ENCODE measurements at regions not wholly inside any gene's neighbourhood (a gene's known extent, or its start where the extent isn't known, plus 50 kb on each side); places are given as distances from the start of the nearest gene placed in this dataset.

GRCh38 chr4:127134490-127134889, 498.3 kb upstream of the INTU start:
- Histone ChIP-seq H3K4me2 (ENCODE audit: low read length) (no peak overlapping the region), H3K9ac (ENCODE audit: low read depth, low read length) (no peak overlapping the region), H3K4me3 (ENCODE audit: low read length) (no peak overlapping the region), H3K36me3 (ENCODE audit: insufficient read depth, low read length) (no peaks in the 10 kb centered on the region), H3K4me1 (ENCODE audit: control insufficient read depth, insufficient read depth, low read length) (no peaks in the 10 kb centered on the region), H3K27me3 (ENCODE audit: control insufficient read depth, insufficient read depth, low read length) (no peaks in the 10 kb centered on the region), H3K9me3 (replicated peaks; ENCODE audit: low read length) (no peaks in the 10 kb centered on the region)

DNA sequence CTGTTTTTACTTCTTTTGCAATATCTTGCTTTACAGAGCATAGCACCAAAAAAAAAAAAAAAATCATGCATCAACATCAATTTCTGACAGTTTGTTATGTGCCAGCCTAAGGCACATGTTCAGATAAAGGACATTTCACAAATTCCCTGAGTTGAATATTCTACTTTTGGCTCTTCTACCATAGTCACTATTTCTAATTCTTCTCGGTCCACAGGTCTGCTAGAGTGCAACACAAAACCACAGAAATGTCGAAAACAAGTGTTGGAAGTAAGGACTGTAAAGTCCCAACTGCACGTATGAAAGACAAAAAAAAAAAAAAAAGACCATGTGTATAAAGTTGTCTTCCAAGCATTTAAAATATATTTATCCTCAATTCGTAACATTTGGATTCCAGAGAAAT, 494.2 kb upstream of the INTU start:
- no peak overlapping the region for H3K9ac ChIP-seq (ENCODE audit: low read depth, low read length)
- no peak overlapping the region for H3K4me3 ChIP-seq (ENCODE audit: low read length)
- peaks cover 27% of the 10 kb centered on the region for H3K4me1 ChIP-seq (ENCODE audit: control insufficient read depth, insufficient read depth, low read length)
- H3K36me3 ChIP-seq (ENCODE audit: insufficient read depth, low read length) = no peaks in the 10 kb centered on the region
- H3K9me3 ChIP-seq (replicated peaks; ENCODE audit: low read length) = no peaks in the 10 kb centered on the region
- no peak overlapping the region for H3K4me2 ChIP-seq (ENCODE audit: low read length)
- H3K27me3 ChIP-seq (ENCODE audit: control insufficient read depth, insufficient read depth, low read length) = no peaks in the 10 kb centered on the region

GRCh38 chr4:127139788-127140286, 492.9 kb upstream of the INTU start:
- peaks cover 34% of the 10 kb centered on the region for H3K4me1 ChIP-seq (ENCODE audit: control insufficient read depth, insufficient read depth, low read length)
- H3K9me3 ChIP-seq (replicated peaks; ENCODE audit: low read length) = no peaks in the 10 kb centered on the region
- H3K27me3 ChIP-seq (ENCODE audit: control insufficient read depth, insufficient read depth, low read length) = no peaks in the 10 kb centered on the region
- H3K9ac ChIP-seq (ENCODE audit: low read depth, low read length) = no peak overlapping the region
- no peak overlapping the region for H3K4me3 ChIP-seq (ENCODE audit: low read length)
- no peaks in the 10 kb centered on the region for H3K36me3 ChIP-seq (ENCODE audit: insufficient read depth, low read length)
- peak overlapping the region; percentile 27 for H3K4me2 ChIP-seq (ENCODE audit: low read length)

GRCh38 chr4:127140306-127140705, 492.5 kb upstream of the INTU start:
- Histone ChIP-seq H3K9me3 (replicated peaks; ENCODE audit: low read length) (no peaks in the 10 kb centered on the region), H3K4me3 (ENCODE audit: low read length) (no peak overlapping the region), H3K4me1 (ENCODE audit: control insufficient read depth, insufficient read depth, low read length) (peaks cover 34% of the 10 kb centered on the region), H3K27me3 (ENCODE audit: control insufficient read depth, insufficient read depth, low read length) (no peaks in the 10 kb centered on the region), H3K9ac (ENCODE audit: low read depth, low read length) (no peak overlapping the region), H3K36me3 (ENCODE audit: insufficient read depth, low read length) (no peaks in the 10 kb centered on the region), H3K4me2 (ENCODE audit: low read length) (peak overlapping the region; percentile 27)

GRCh38 chr4:127141856-127142255, 490.9 kb upstream of the INTU start:
- Histone ChIP-seq H3K4me3 (ENCODE audit: low read length) (no peak overlapping the region), H3K27me3 (ENCODE audit: control insufficient read depth, insufficient read depth, low read length) (no peaks in the 10 kb centered on the region), H3K4me1 (ENCODE audit: control insufficient read depth, insufficient read depth, low read length) (peaks cover 34% of the 10 kb centered on the region), H3K9me3 (replicated peaks; ENCODE audit: low read length) (no peaks in the 10 kb centered on the region), H3K9ac (ENCODE audit: low read depth, low read length) (no peak overlapping the region), H3K4me2 (ENCODE audit: low read length) (no peak overlapping the region), H3K36me3 (ENCODE audit: insufficient read depth, low read length) (no peaks in the 10 kb centered on the region)

DNA sequence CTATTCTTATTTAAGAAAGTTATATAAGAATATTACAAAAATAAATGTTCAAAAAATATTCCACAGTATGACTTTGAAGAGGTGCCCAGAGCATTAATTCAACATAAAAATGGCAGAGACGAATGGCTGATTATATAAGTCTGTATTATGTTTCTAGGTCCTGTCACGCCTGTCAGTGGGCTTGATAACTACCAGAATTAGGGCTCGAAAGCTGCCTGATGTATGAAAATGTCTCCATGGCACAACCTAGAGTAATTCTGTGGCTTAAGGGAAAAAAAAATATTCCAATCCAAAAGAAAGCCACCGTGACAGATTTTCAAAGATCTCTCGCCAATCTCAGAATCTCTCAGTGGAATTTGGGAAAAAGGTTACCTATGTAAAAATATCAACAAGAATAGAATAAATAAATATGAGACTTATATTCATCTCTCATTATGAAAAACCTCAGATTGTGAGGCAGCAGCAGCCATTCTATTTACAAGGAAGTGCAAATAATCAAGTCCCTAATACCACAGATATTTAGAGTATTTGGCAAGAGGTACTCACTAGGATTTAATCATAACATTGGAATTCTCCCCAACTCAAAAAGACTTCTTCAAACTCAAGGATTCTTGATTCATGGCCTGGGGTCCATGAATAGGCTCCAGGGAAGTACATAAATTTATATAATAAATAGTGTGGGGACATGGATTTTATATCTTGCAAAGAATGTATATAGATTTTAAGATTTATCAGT, 489.1 kb upstream of the INTU start:
- H3K4me2 ChIP-seq (ENCODE audit: low read length) = peak overlapping the region; percentile 26
- peaks cover 34% of the 10 kb centered on the region for H3K4me1 ChIP-seq (ENCODE audit: control insufficient read depth, insufficient read depth, low read length)
- H3K4me3 ChIP-seq (ENCODE audit: low read length) = no peak overlapping the region
- no peaks in the 10 kb centered on the region for H3K9me3 ChIP-seq (replicated peaks; ENCODE audit: low read length)
- peak overlapping the region; percentile 38 for H3K9ac ChIP-seq (ENCODE audit: low read depth, low read length)
- H3K36me3 ChIP-seq (ENCODE audit: insufficient read depth, low read length) = no peaks in the 10 kb centered on the region
- no peaks in the 10 kb centered on the region for H3K27me3 ChIP-seq (ENCODE audit: control insufficient read depth, insufficient read depth, low read length)

DNA sequence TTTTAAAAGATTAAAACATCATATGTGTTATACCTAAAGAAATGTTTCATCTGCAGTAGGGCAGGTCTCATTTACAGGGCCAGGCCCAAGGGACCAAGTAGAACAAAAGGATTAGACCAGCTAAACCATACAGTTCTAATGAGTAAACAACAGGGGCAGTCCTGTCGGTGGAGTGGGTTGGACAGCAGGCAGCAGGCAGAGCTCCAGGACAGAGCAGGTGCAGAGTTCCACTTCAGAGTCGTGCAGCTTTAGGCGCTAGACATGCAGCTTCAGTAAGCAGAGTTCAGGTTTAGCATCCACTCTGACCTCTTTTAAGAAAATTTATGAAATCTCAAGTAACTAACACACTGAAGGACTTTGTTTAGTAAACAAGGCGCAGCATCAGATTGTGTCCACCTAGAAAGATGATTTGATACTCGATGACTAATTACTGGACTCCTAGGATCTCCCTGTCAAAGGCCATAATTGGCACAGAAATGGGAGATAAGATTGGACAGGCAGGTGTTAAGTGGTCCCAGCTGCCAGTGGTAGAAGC, 487.7 kb upstream of the INTU start:
- Histone ChIP-seq H3K9me3 (replicated peaks; ENCODE audit: low read length) (no peaks in the 10 kb centered on the region), H3K27me3 (ENCODE audit: control insufficient read depth, insufficient read depth, low read length) (no peaks in the 10 kb centered on the region), H3K36me3 (ENCODE audit: insufficient read depth, low read length) (no peaks in the 10 kb centered on the region), H3K4me2 (ENCODE audit: low read length) (no peak overlapping the region), H3K9ac (ENCODE audit: low read depth, low read length) (no peak overlapping the region), H3K4me3 (ENCODE audit: low read length) (no peak overlapping the region), H3K4me1 (ENCODE audit: control insufficient read depth, insufficient read depth, low read length) (peaks cover 30% of the 10 kb centered on the region)

GRCh38 chr4:127148165-127148564, 484.6 kb upstream of the INTU start:
- Histone ChIP-seq H3K36me3 (ENCODE audit: insufficient read depth, low read length) (no peaks in the 10 kb centered on the region), H3K27me3 (ENCODE audit: control insufficient read depth, insufficient read depth, low read length) (no peaks in the 10 kb centered on the region), H3K9me3 (replicated peaks; ENCODE audit: low read length) (no peaks in the 10 kb centered on the region), H3K4me3 (ENCODE audit: low read length) (no peak overlapping the region), H3K4me1 (ENCODE audit: control insufficient read depth, insufficient read depth, low read length) (peaks cover 9% of the 10 kb centered on the region), H3K4me2 (ENCODE audit: low read length) (no peak overlapping the region), H3K9ac (ENCODE audit: low read depth, low read length) (no peak overlapping the region)

- Histone ChIP-seq H3K4me3 (ENCODE audit: low read length) (no peak overlapping the region), H3K36me3 (ENCODE audit: insufficient read depth, low read length) (no peaks in the 10 kb centered on the region), H3K27me3 (ENCODE audit: control insufficient read depth, insufficient read depth, low read length) (no peaks in the 10 kb centered on the region), H3K4me1 (ENCODE audit: control insufficient read depth, insufficient read depth, low read length) (peaks cover 4% of the 10 kb centered on the region), H3K4me2 (ENCODE audit: low read length) (no peak overlapping the region), H3K9ac (ENCODE audit: low read depth, low read length) (no peak overlapping the region), H3K9me3 (replicated peaks; ENCODE audit: low read length) (no peaks in the 10 kb centered on the region)
Observed at GRCh38 chr4:127149086-127149485, 483.7 kb upstream of the INTU start.

DNA sequence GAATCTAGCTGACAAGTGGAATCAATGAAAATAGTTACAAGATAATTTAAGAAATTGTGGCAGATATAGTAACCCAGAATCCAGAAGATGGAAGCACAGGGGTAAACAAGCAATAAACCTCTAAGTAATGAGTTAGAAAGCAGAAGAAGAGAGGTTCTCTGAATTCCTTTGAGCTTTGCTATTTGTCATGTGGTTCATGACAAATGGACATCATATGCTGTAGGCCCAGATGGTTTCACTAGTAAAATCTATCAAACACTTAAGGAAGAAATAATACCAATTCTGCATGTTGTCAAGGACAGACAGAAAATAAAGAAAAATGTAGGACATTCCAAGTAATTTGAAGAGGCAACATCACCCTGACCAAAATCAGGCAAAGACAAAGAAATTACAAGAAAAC, 480.8 kb upstream of the INTU start:
- no peaks in the 10 kb centered on the region for H3K9me3 ChIP-seq (replicated peaks; ENCODE audit: low read length)
- H3K4me1 ChIP-seq (ENCODE audit: control insufficient read depth, insufficient read depth, low read length) = no peaks in the 10 kb centered on the region
- H3K27me3 ChIP-seq (ENCODE audit: control insufficient read depth, insufficient read depth, low read length) = no peaks in the 10 kb centered on the region
- H3K4me3 ChIP-seq (ENCODE audit: low read length) = no peak overlapping the region
- no peak overlapping the region for H3K4me2 ChIP-seq (ENCODE audit: low read length)
- H3K36me3 ChIP-seq (ENCODE audit: insufficient read depth, low read length) = no peaks in the 10 kb centered on the region
- no peak overlapping the region for H3K9ac ChIP-seq (ENCODE audit: low read depth, low read length)

- no peak overlapping the region for H3K4me2 ChIP-seq (ENCODE audit: low read length)
- no peaks in the 10 kb centered on the region for H3K4me1 ChIP-seq (ENCODE audit: control insufficient read depth, insufficient read depth, low read length)
- H3K36me3 ChIP-seq (ENCODE audit: insufficient read depth, low read length) = no peaks in the 10 kb centered on the region
- H3K4me3 ChIP-seq (ENCODE audit: low read length) = no peak overlapping the region
- no peaks in the 10 kb centered on the region for H3K9me3 ChIP-seq (replicated peaks; ENCODE audit: low read length)
- no peaks in the 10 kb centered on the region for H3K27me3 ChIP-seq (ENCODE audit: control insufficient read depth, insufficient read depth, low read length)
- no peak overlapping the region for H3K9ac ChIP-seq (ENCODE audit: low read depth, low read length)
Observed at GRCh38 chr4:127155116-127155515, 477.6 kb upstream of the INTU start.

DNA sequence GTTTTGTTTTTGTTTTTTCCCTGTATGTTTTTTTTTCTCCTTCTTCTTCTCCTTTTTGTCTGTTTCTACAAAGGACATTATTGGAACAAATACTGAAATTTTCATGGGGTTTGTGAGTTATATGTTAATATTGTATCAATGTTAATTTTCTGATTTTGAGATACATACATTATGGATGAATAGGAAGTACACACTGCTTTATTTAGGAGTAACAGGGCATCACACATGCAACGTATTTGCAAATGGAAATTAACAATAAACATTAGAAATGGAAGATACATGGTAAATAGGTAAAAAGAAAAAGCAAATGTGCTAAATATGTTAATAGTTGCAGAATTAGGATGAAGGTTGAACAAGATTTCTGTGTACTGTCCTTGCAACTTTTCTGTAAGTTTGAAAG, 477.2 kb upstream of the INTU start:
- no peaks in the 10 kb centered on the region for H3K9me3 ChIP-seq (replicated peaks; ENCODE audit: low read length)
- no peaks in the 10 kb centered on the region for H3K4me1 ChIP-seq (ENCODE audit: control insufficient read depth, insufficient read depth, low read length)
- H3K4me2 ChIP-seq (ENCODE audit: low read length) = no peak overlapping the region
- H3K36me3 ChIP-seq (ENCODE audit: insufficient read depth, low read length) = no peaks in the 10 kb centered on the region
- H3K4me3 ChIP-seq (ENCODE audit: low read length) = no peak overlapping the region
- no peaks in the 10 kb centered on the region for H3K27me3 ChIP-seq (ENCODE audit: control insufficient read depth, insufficient read depth, low read length)
- H3K9ac ChIP-seq (ENCODE audit: low read depth, low read length) = no peak overlapping the region

All from skeletal muscle satellite cell (primary cell).